ENCODE measurements at regions not wholly inside any gene's neighbourhood (a gene's known extent, or its start where the extent isn't known, plus 50 kb on each side); places are given as distances from the start of the nearest gene placed in this dataset.

DNA sequence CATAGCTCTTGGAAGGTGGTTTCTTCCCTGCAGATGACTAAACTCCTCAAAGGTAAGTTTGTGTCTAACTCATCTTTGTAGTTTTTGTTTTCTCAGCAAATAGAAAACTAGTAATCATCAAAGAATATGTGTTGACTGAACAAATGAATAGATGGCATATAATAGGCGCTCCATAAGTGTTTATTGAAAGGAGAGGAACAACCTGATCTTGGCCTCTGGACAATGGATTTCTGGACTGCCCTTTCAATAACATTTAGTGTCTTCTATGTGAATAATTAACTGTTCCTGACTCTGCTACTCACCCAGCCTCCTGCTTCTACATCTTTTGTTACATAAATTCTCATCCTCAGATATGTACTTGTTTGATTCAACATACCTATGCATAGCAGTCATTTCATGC lies 399.1 kb downstream of the PPP1R2C start:
- TF ChIP-seq, protein P1, sequence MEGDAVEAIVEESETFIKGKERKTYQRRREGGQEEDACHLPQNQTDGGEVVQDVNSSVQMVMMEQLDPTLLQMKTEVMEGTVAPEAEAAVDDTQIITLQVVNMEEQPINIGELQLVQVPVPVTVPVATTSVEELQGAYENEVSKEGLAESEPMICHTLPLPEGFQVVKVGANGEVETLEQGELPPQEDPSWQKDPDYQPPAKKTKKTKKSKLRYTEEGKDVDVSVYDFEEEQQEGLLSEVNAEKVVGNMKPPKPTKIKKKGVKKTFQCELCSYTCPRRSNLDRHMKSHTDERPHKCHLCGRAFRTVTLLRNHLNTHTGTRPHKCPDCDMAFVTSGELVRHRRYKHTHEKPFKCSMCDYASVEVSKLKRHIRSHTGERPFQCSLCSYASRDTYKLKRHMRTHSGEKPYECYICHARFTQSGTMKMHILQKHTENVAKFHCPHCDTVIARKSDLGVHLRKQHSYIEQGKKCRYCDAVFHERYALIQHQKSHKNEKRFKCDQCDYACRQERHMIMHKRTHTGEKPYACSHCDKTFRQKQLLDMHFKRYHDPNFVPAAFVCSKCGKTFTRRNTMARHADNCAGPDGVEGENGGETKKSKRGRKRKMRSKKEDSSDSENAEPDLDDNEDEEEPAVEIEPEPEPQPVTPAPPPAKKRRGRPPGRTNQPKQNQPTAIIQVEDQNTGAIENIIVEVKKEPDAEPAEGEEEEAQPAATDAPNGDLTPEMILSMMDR (conservative IDR thresholded peaks at IDR 0.05), result no peak
- TF ChIP-seq ZFX (IDR thresholded peaks at IDR 0.05), result no peak

Data from C4-2B (cell line).